K562 (cell line): ENCODE measurements at regions not wholly inside any gene's neighbourhood (a gene's known extent, or its start where the extent isn't known, plus 50 kb on each side); places are given as distances from the start of the nearest gene placed in this dataset.

Experiments used
- ATAC-seq: fragments of 200-7000 bp; cut with Tn5 transposase; 3 replicates; pipeline ENCODE4 v1.9.1; 2020; ENCODE audit warnings: moderate library complexity
- BruUV-seq: library from RNA; stranded (reverse); fragments of 400-500 nt; replicated peaks from 2 replicates; lab custom pipeline; 2021; lab: Mats Ljungman, UMichigan
- CTCF ChIA-PET: fragments of 300-600 bp; formaldehyde crosslinking; extraction: SDS; loops from one replicate; lab custom pipeline; 2021; ENCODE audit warnings: low intra/inter-chr PET ratio; lab: Yijun Ruan, JAX
- POLR2A ChIA-PET: fragments of 300-600, 350-650 bp; sonication (Branson Sonifier 250); formaldehyde crosslinking; extraction: SDS; loops from one replicate; lab custom pipeline; 2021; ENCODE audit warnings: antibody characterized with exemption, inconsistent platforms; lab: Yijun Ruan, JAX
- DNase-seq, 4 experiments: peaks; one replicate each; pipeline versions ENCODE4 v3.0.0 to v3.0.0-alpha.2; 2011 to 2018; ENCODE audit warnings: low spot score in 3 of 4, mixed read lengths in 3 of 4; ENCODE audit errors: extremely low read depth in 1 of 4
- FAIRE-seq: peaks from 2 replicates; lab custom pipeline; 2011; peaks lifted over from hg19 to GRCh38; lab: Jason Lieb, UNC
- H2AFZ ChIP-seq: 2 replicates; pipeline ENCODE4 v1.6.0; 2011; ENCODE audit warnings: low read depth, low read length, control low read depth, inconsistent platforms
- H3K27ac ChIP-seq: fragments of 200-600 bp; 3 replicates; pipeline ENCODE4 v1.8.0; 2011; ENCODE audit warnings: low read depth, mild to moderate bottlenecking, control low read depth, inconsistent platforms, low read length, moderate library complexity, mixed read lengths; ENCODE audit errors: extremely low read depth
- H3K27me3 ChIP-seq, 2 experiments: fragments of 300-600 bp in 1 of 2; 2 replicates in 1 of 2; 3 replicates in 1 of 2; pipeline versions ENCODE4 v1.6.0 to v1.8.0; 2011; ENCODE audit warnings: inconsistent platforms in 2 of 2, low read length in 2 of 2, mild to moderate bottlenecking in 1 of 2, mixed read lengths in 1 of 2, moderate library complexity in 1 of 2; ENCODE audit not compliant: control insufficient read depth in 2 of 2, insufficient read depth in 2 of 2
- H3K36me3 ChIP-seq: fragments of 300-600 bp; 3 replicates; pipeline ENCODE4 v1.8.0; 2011; ENCODE audit warnings: mild to moderate bottlenecking, low read length, inconsistent platforms; ENCODE audit not compliant: control insufficient read depth, insufficient read depth
- H3K4me1 ChIP-seq, 2 experiments: fragments of 200-600 bp in 1 of 2; replicated peaks in 1 of 2; 2 replicates in 1 of 2; 3 replicates in 1 of 2; pipeline versions ENCODE4 v1.5.1 to v1.8.0; 2011; ENCODE audit warnings: inconsistent platforms in 2 of 2, low read length in 2 of 2, mild to moderate bottlenecking in 1 of 2, mixed read lengths in 1 of 2, moderate library complexity in 1 of 2; ENCODE audit not compliant: control insufficient read depth in 2 of 2, insufficient read depth in 2 of 2
- H3K4me2 ChIP-seq: 2 replicates; pipeline ENCODE4 v1.6.1; 2011; ENCODE audit warnings: low read length, control low read depth, inconsistent platforms, mixed read lengths; ENCODE audit not compliant: insufficient read depth
- H3K4me3 ChIP-seq: fragments of 200-600 bp; sonication (generic), shearing (Covaris generic); 2 replicates; pipeline ENCODE4 v1.5.1; 2016; ENCODE audit warnings: control low read depth, inconsistent platforms
- H3K79me2 ChIP-seq: fragments of 200-600 bp; 3 replicates; pipeline ENCODE4 v1.8.0; 2011; ENCODE audit warnings: low read length, inconsistent platforms; ENCODE audit not compliant: control insufficient read depth, insufficient read depth
- H3K9ac ChIP-seq, 2 experiments: 2 replicates each; pipeline versions ENCODE4 v1.6.0 to v1.6.1; 2011; ENCODE audit warnings: low read depth in 2 of 2, low read length in 2 of 2, control low read depth in 1 of 2, inconsistent platforms in 1 of 2, mild to moderate bottlenecking in 1 of 2, mixed read lengths in 1 of 2; ENCODE audit not compliant: insufficient read depth in 1 of 2
- H3K9me1 ChIP-seq: one replicate; pipeline ENCODE4 v1.6.0; 2011; ENCODE audit warnings: inconsistent platforms, mild to moderate bottlenecking, low read length, moderate library complexity; ENCODE audit not compliant: control insufficient read depth, insufficient read depth
- H3K9me3 ChIP-seq: replicated peaks from 2 replicates; pipeline ENCODE4 v1.5.1; 2011; ENCODE audit warnings: low read depth, low read length, inconsistent platforms; ENCODE audit not compliant: control insufficient read depth, insufficient read depth
- H4K20me1 ChIP-seq: replicated peaks from 2 replicates; pipeline ENCODE4 v1.6.1; 2011; ENCODE audit warnings: low read length, inconsistent platforms, mixed read lengths; ENCODE audit not compliant: control insufficient read depth, insufficient read depth
- MTA3 ChIP-seq: fragments of 450-650 bp; formaldehyde crosslinking; IDR thresholded peaks from 2 replicates; pipeline ENCODE4 v1.6.1; 2017; ENCODE audit warnings: mild to moderate bottlenecking, borderline replicate concordance
- WGBS: fragments of 100-300 bp; shearing (Covaris generic); methylation state at CpG from one replicate; pipeline ENCODE4 v1.1.6; 2016; ENCODE audit warnings: low coverage, mixed read lengths; ENCODE audit not compliant: insufficient coverage; ENCODE audit errors: missing lambda C conversion rate; 5-methylcytosine and 5-hydroxymethylcytosine counted together
- in situ Hi-C: fragments of 300-500 bp; cut with MboI; formaldehyde crosslinking; loops from 4 replicates; pipeline ENCODE4 v1.15.0; 2018; ENCODE audit warnings: inconsistent platforms, mixed read lengths
- intact Hi-C: fragments of 100-400 bp; cut with micrococcal nuclease; formaldehyde crosslinking; loops from 2 replicates; pipeline ENCODE4 v1.14.2; 2022
- TF ChIP-seq, protein P1 (sequence below): fragments of 250-450 bp; sonication (Bioruptor Pico); IDR thresholded peaks from 2 replicates; pipeline ENCODE4 v1.4.0; 2020; ENCODE audit warnings: borderline replicate concordance
- TF ChIP-seq, protein P2 (sequence below): fragments of 250-450 bp; sonication (Bioruptor Pico); IDR thresholded peaks from 2 replicates; pipeline ENCODE4 v1.5.0; 2020; ENCODE audit warnings: mild to moderate bottlenecking, borderline replicate concordance
- TF ChIP-seq, protein P3 (sequence below): sonication (generic); formaldehyde crosslinking; IDR thresholded peaks from 2 replicates; pipeline ENCODE4 v1.8.0; 2022; ENCODE audit warnings: mild to moderate bottlenecking, missing genetic modification reagents
- TF ChIP-seq, protein P4 (sequence below): fragments of 250-450 bp; sonication (Bioruptor Pico); IDR thresholded peaks from 2 replicates; pipeline ENCODE4 v1.4.0; 2020; ENCODE audit warnings: mild to moderate bottlenecking
- TF ChIP-seq, protein P5 (sequence below), 2 experiments: fragments of 150-350 bp in 1 of 2; IDR thresholded peaks; 2 replicates each; pipeline ENCODE4 v1.6.1; 2012 to 2016; ENCODE audit warnings: low read depth in 2 of 2, low read length in 2 of 2, mild to moderate bottlenecking in 1 of 2, moderate library complexity in 1 of 2
- TF ChIP-seq, protein P6 (sequence below): sonication (generic); formaldehyde crosslinking; IDR thresholded peaks from 2 replicates; pipeline ENCODE4 v1.4.0; 2020; ENCODE audit warnings: mild to moderate bottlenecking, missing genetic modification reagents

DNA sequence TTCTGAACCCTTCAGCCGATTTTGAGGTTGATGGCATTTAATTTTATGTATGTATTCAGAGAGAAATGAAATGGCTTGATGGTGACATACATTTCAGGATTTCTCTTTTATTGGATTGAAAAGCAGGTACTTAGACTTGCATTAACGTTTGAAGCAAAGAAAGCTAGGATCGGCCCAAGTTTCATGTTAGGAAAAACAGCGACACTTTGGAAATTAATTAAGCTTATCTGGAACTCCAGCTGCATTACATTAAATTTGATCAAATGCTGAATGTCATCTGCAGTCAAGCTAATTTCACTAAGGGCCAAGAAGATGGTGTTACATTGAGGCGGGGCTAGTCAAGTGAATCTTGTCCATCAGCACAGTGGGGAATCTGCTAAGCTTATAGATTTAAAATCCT lies 441.8 kb downstream of the IRS1 start:
- 1% methylated on average over 5 of the region's 5 CpGs for WGBS
- Histone ChIP-seq H3K9me3 (no peaks in the 10 kb centered on the region), H3K9ac (no peak overlapping the region), H3K4me2 (no peak overlapping the region), H3K27me3 (no peaks in the 10 kb centered on the region), H3K79me2 (no peaks in the 10 kb centered on the region), H3K36me3 (no peaks in the 10 kb centered on the region), H3K4me1 (no peaks in the 10 kb centered on the region), H2AFZ (no peak overlapping the region), H3K27ac (no peak overlapping the region), H4K20me1 (no peaks in the 10 kb centered on the region), H3K9me1 (no peaks in the 10 kb centered on the region), H3K4me3 (no peak overlapping the region)
- ChIA-PET CTCF (no interaction called here), POLR2A (no interaction called here)
- in situ Hi-C loops (no loop called here), intact Hi-C loops (no loop called here)
- no TSS peak for BruUV-seq
- no peak for FAIRE-seq
- ATAC-seq = no peak
- no peak for DNase-seq
- TF ChIP-seq MTA3 = no peak
- TF ChIP-seq, protein P1, sequence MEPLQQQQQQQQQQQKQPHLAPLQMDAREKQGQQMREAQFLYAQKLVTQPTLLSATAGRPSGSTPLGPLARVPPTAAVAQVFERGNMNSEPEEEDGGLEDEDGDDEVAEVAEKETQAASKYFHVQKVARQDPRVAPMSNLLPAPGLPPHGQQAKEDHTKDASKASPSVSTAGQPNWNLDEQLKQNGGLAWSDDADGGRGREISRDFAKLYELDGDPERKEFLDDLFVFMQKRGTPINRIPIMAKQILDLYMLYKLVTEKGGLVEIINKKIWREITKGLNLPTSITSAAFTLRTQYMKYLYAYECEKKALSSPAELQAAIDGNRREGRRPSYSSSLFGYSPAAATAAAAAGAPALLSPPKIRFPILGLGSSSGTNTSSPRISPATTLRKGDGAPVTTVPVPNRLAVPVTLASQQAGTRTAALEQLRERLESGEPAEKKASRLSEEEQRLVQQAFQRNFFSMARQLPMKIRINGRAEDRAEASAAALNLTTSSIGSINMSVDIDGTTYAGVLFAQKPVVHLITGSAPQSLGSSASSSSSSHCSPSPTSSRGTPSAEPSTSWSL (CRISPR knock-in tag) = no peak
- TF ChIP-seq, protein P2, sequence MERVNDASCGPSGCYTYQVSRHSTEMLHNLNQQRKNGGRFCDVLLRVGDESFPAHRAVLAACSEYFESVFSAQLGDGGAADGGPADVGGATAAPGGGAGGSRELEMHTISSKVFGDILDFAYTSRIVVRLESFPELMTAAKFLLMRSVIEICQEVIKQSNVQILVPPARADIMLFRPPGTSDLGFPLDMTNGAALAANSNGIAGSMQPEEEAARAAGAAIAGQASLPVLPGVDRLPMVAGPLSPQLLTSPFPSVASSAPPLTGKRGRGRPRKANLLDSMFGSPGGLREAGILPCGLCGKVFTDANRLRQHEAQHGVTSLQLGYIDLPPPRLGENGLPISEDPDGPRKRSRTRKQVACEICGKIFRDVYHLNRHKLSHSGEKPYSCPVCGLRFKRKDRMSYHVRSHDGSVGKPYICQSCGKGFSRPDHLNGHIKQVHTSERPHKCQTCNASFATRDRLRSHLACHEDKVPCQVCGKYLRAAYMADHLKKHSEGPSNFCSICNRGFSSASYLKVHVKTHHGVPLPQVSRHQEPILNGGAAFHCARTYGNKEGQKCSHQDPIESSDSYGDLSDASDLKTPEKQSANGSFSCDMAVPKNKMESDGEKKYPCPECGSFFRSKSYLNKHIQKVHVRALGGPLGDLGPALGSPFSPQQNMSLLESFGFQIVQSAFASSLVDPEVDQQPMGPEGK (CRISPR knock-in tag) = no peak
- TF ChIP-seq, protein P3, sequence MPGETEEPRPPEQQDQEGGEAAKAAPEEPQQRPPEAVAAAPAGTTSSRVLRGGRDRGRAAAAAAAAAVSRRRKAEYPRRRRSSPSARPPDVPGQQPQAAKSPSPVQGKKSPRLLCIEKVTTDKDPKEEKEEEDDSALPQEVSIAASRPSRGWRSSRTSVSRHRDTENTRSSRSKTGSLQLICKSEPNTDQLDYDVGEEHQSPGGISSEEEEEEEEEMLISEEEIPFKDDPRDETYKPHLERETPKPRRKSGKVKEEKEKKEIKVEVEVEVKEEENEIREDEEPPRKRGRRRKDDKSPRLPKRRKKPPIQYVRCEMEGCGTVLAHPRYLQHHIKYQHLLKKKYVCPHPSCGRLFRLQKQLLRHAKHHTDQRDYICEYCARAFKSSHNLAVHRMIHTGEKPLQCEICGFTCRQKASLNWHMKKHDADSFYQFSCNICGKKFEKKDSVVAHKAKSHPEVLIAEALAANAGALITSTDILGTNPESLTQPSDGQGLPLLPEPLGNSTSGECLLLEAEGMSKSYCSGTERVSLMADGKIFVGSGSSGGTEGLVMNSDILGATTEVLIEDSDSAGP (CRISPR knock-in tag) = no peak
- TF ChIP-seq, protein P4, sequence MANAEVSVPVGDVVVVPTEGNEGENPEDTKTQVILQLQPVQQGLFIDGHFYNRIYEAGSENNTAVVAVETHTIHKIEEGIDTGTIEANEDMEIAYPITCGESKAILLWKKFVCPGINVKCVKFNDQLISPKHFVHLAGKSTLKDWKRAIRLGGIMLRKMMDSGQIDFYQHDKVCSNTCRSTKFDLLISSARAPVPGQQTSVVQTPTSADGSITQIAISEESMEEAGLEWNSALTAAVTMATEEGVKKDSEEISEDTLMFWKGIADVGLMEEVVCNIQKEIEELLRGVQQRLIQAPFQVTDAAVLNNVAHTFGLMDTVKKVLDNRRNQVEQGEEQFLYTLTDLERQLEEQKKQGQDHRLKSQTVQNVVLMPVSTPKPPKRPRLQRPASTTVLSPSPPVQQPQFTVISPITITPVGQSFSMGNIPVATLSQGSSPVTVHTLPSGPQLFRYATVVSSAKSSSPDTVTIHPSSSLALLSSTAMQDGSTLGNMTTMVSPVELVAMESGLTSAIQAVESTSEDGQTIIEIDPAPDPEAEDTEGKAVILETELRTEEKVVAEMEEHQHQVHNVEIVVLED (CRISPR knock-in tag) = no peak
- TF ChIP-seq, protein P5, sequence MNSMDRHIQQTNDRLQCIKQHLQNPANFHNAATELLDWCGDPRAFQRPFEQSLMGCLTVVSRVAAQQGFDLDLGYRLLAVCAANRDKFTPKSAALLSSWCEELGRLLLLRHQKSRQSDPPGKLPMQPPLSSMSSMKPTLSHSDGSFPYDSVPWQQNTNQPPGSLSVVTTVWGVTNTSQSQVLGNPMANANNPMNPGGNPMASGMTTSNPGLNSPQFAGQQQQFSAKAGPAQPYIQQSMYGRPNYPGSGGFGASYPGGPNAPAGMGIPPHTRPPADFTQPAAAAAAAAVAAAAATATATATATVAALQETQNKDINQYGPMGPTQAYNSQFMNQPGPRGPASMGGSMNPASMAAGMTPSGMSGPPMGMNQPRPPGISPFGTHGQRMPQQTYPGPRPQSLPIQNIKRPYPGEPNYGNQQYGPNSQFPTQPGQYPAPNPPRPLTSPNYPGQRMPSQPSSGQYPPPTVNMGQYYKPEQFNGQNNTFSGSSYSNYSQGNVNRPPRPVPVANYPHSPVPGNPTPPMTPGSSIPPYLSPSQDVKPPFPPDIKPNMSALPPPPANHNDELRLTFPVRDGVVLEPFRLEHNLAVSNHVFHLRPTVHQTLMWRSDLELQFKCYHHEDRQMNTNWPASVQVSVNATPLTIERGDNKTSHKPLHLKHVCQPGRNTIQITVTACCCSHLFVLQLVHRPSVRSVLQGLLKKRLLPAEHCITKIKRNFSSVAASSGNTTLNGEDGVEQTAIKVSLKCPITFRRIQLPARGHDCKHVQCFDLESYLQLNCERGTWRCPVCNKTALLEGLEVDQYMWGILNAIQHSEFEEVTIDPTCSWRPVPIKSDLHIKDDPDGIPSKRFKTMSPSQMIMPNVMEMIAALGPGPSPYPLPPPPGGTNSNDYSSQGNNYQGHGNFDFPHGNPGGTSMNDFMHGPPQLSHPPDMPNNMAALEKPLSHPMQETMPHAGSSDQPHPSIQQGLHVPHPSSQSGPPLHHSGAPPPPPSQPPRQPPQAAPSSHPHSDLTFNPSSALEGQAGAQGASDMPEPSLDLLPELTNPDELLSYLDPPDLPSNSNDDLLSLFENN (IDR thresholded peaks at IDR 0.05; ENCODE audit: low read depth in 2 of 2, low read length in 2 of 2) = no peak
- TF ChIP-seq, protein P6, sequence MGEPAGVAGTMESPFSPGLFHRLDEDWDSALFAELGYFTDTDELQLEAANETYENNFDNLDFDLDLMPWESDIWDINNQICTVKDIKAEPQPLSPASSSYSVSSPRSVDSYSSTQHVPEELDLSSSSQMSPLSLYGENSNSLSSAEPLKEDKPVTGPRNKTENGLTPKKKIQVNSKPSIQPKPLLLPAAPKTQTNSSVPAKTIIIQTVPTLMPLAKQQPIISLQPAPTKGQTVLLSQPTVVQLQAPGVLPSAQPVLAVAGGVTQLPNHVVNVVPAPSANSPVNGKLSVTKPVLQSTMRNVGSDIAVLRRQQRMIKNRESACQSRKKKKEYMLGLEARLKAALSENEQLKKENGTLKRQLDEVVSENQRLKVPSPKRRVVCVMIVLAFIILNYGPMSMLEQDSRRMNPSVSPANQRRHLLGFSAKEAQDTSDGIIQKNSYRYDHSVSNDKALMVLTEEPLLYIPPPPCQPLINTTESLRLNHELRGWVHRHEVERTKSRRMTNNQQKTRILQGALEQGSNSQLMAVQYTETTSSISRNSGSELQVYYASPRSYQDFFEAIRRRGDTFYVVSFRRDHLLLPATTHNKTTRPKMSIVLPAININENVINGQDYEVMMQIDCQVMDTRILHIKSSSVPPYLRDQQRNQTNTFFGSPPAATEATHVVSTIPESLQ (CRISPR knock-in tag) = no peak
